ENCODE measurements at regions not wholly inside any gene's neighbourhood (a gene's known extent, or its start where the extent isn't known, plus 50 kb on each side); places are given as distances from the start of the nearest gene placed in this dataset.

GRCh38 chr5:26237489-26237888 lies 800.9 kb downstream of the CDH9 start:
- Histone ChIP-seq H3K79me2 (ENCODE audit: control insufficient read depth, insufficient read depth, low read length, unreplicated experiment) (no peaks in the 10 kb centered on the region), H3K27ac (ENCODE audit: low read depth, low read length) (no peak overlapping the region), H3K36me3 (ENCODE audit: insufficient read depth, low read length) (no peaks in the 10 kb centered on the region), H2AFZ (ENCODE audit: low read length, unreplicated experiment) (no peak overlapping the region), H3K4me3 (ENCODE audit: low read depth, low read length) (no peak overlapping the region), H3K27me3 (ENCODE audit: insufficient read depth, low read length) (no peaks in the 10 kb centered on the region), H3K4me1 (ENCODE audit: control insufficient read depth, insufficient read depth, low read length, unreplicated experiment) (no peaks in the 10 kb centered on the region)

GRCh38 chr5:26236936-26237335 lies 801.5 kb downstream of the CDH9 start:
- no peaks in the 10 kb centered on the region for H3K36me3 ChIP-seq (ENCODE audit: insufficient read depth, low read length)
- no peak overlapping the region for H3K27ac ChIP-seq (ENCODE audit: low read depth, low read length)
- no peak overlapping the region for H2AFZ ChIP-seq (ENCODE audit: low read length, unreplicated experiment)
- H3K27me3 ChIP-seq (ENCODE audit: insufficient read depth, low read length), result no peaks in the 10 kb centered on the region
- no peaks in the 10 kb centered on the region for H3K79me2 ChIP-seq (ENCODE audit: control insufficient read depth, insufficient read depth, low read length, unreplicated experiment)
- no peaks in the 10 kb centered on the region for H3K4me1 ChIP-seq (ENCODE audit: control insufficient read depth, insufficient read depth, low read length, unreplicated experiment)
- no peak overlapping the region for H3K4me3 ChIP-seq (ENCODE audit: low read depth, low read length)

GRCh38 chr5:26232706-26233105 lies 805.7 kb downstream of the CDH9 start:
- no peak overlapping the region for H3K4me3 ChIP-seq (ENCODE audit: low read depth, low read length)
- H2AFZ ChIP-seq (ENCODE audit: low read length, unreplicated experiment), result no peak overlapping the region
- no peak overlapping the region for H3K27ac ChIP-seq (ENCODE audit: low read depth, low read length)
- no peaks in the 10 kb centered on the region for H3K4me1 ChIP-seq (ENCODE audit: control insufficient read depth, insufficient read depth, low read length, unreplicated experiment)
- no peaks in the 10 kb centered on the region for H3K36me3 ChIP-seq (ENCODE audit: insufficient read depth, low read length)
- H3K27me3 ChIP-seq (ENCODE audit: insufficient read depth, low read length), result no peaks in the 10 kb centered on the region
- no peaks in the 10 kb centered on the region for H3K79me2 ChIP-seq (ENCODE audit: control insufficient read depth, insufficient read depth, low read length, unreplicated experiment)

GRCh38 chr5:26231316-26231715 lies 807.1 kb downstream of the CDH9 start:
- no peaks in the 10 kb centered on the region for H3K27me3 ChIP-seq (ENCODE audit: insufficient read depth, low read length)
- no peak overlapping the region for H2AFZ ChIP-seq (ENCODE audit: low read length, unreplicated experiment)
- H3K4me1 ChIP-seq (ENCODE audit: control insufficient read depth, insufficient read depth, low read length, unreplicated experiment), result no peaks in the 10 kb centered on the region
- no peak overlapping the region for H3K27ac ChIP-seq (ENCODE audit: low read depth, low read length)
- no peak overlapping the region for H3K4me3 ChIP-seq (ENCODE audit: low read depth, low read length)
- no peaks in the 10 kb centered on the region for H3K36me3 ChIP-seq (ENCODE audit: insufficient read depth, low read length)
- H3K79me2 ChIP-seq (ENCODE audit: control insufficient read depth, insufficient read depth, low read length, unreplicated experiment), result no peaks in the 10 kb centered on the region

- H3K4me1 ChIP-seq (ENCODE audit: control insufficient read depth, insufficient read depth, low read length, unreplicated experiment), result no peaks in the 10 kb centered on the region
- no peaks in the 10 kb centered on the region for H3K79me2 ChIP-seq (ENCODE audit: control insufficient read depth, insufficient read depth, low read length, unreplicated experiment)
- no peak overlapping the region for H3K27ac ChIP-seq (ENCODE audit: low read depth, low read length)
- H3K27me3 ChIP-seq (ENCODE audit: insufficient read depth, low read length), result no peaks in the 10 kb centered on the region
- no peak overlapping the region for H2AFZ ChIP-seq (ENCODE audit: low read length, unreplicated experiment)
- no peaks in the 10 kb centered on the region for H3K36me3 ChIP-seq (ENCODE audit: insufficient read depth, low read length)
- no peak overlapping the region for H3K4me3 ChIP-seq (ENCODE audit: low read depth, low read length)
These were observed 808.5 kb downstream of the CDH9 start for GRCh38 chr5:26229848-26230247.

- no peak overlapping the region for H3K27ac ChIP-seq (ENCODE audit: low read depth, low read length)
- no peaks in the 10 kb centered on the region for H3K79me2 ChIP-seq (ENCODE audit: control insufficient read depth, insufficient read depth, low read length, unreplicated experiment)
- no peak overlapping the region for H3K4me3 ChIP-seq (ENCODE audit: low read depth, low read length)
- H3K36me3 ChIP-seq (ENCODE audit: insufficient read depth, low read length), result no peaks in the 10 kb centered on the region
- H3K27me3 ChIP-seq (ENCODE audit: insufficient read depth, low read length), result no peaks in the 10 kb centered on the region
- H2AFZ ChIP-seq (ENCODE audit: low read length, unreplicated experiment), result no peak overlapping the region
- H3K4me1 ChIP-seq (ENCODE audit: control insufficient read depth, insufficient read depth, low read length, unreplicated experiment), result no peaks in the 10 kb centered on the region
These were observed 811.1 kb downstream of the CDH9 start for GRCh38 chr5:26227245-26227644.

GRCh38 chr5:26205121-26205520 lies 833.3 kb downstream of the CDH9 start:
- Histone ChIP-seq H3K79me2 (ENCODE audit: control insufficient read depth, insufficient read depth, low read length, unreplicated experiment) (no peaks in the 10 kb centered on the region), H2AFZ (ENCODE audit: low read length, unreplicated experiment) (no peak overlapping the region), H3K36me3 (ENCODE audit: insufficient read depth, low read length) (no peaks in the 10 kb centered on the region), H3K4me1 (ENCODE audit: control insufficient read depth, insufficient read depth, low read length, unreplicated experiment) (no peaks in the 10 kb centered on the region), H3K27ac (ENCODE audit: low read depth, low read length) (no peak overlapping the region), H3K4me3 (ENCODE audit: low read depth, low read length) (no peak overlapping the region), H3K27me3 (ENCODE audit: insufficient read depth, low read length) (no peaks in the 10 kb centered on the region)

GRCh38 chr5:26193626-26194025 lies 844.8 kb downstream of the CDH9 start:
- Histone ChIP-seq H3K4me1 (ENCODE audit: control insufficient read depth, insufficient read depth, low read length, unreplicated experiment) (no peaks in the 10 kb centered on the region), H2AFZ (ENCODE audit: low read length, unreplicated experiment) (no peak overlapping the region), H3K36me3 (ENCODE audit: insufficient read depth, low read length) (no peaks in the 10 kb centered on the region), H3K4me3 (ENCODE audit: low read depth, low read length) (no peak overlapping the region), H3K79me2 (ENCODE audit: control insufficient read depth, insufficient read depth, low read length, unreplicated experiment) (no peaks in the 10 kb centered on the region), H3K27me3 (ENCODE audit: insufficient read depth, low read length) (no peaks in the 10 kb centered on the region), H3K27ac (ENCODE audit: low read depth, low read length) (no peak overlapping the region)

- Histone ChIP-seq H3K27ac (ENCODE audit: low read depth, low read length) (no peak overlapping the region), H3K4me3 (ENCODE audit: low read depth, low read length) (no peak overlapping the region), H3K27me3 (ENCODE audit: insufficient read depth, low read length) (no peaks in the 10 kb centered on the region), H2AFZ (ENCODE audit: low read length, unreplicated experiment) (no peak overlapping the region), H3K36me3 (ENCODE audit: insufficient read depth, low read length) (no peaks in the 10 kb centered on the region), H3K79me2 (ENCODE audit: control insufficient read depth, insufficient read depth, low read length, unreplicated experiment) (no peaks in the 10 kb centered on the region), H3K4me1 (ENCODE audit: control insufficient read depth, insufficient read depth, low read length, unreplicated experiment) (no peaks in the 10 kb centered on the region)
These were observed 845.9 kb downstream of the CDH9 start for GRCh38 chr5:26192486-26192885.

- Histone ChIP-seq H3K4me3 (ENCODE audit: low read depth, low read length) (no peak overlapping the region), H2AFZ (ENCODE audit: low read length, unreplicated experiment) (no peak overlapping the region), H3K36me3 (ENCODE audit: insufficient read depth, low read length) (no peaks in the 10 kb centered on the region), H3K27ac (ENCODE audit: low read depth, low read length) (no peak overlapping the region), H3K79me2 (ENCODE audit: control insufficient read depth, insufficient read depth, low read length, unreplicated experiment) (no peaks in the 10 kb centered on the region), H3K4me1 (ENCODE audit: control insufficient read depth, insufficient read depth, low read length, unreplicated experiment) (no peaks in the 10 kb centered on the region), H3K27me3 (ENCODE audit: insufficient read depth, low read length) (no peaks in the 10 kb centered on the region)
These were observed 856.8 kb downstream of the CDH9 start for GRCh38 chr5:26181582-26181981.

GRCh38 chr5:26148569-26149107 lies 889.7 kb downstream of the CDH9 start:
- no peak overlapping the region for H3K4me3 ChIP-seq (ENCODE audit: low read depth, low read length)
- no peaks in the 10 kb centered on the region for H3K27me3 ChIP-seq (ENCODE audit: insufficient read depth, low read length)
- H3K27ac ChIP-seq (ENCODE audit: low read depth, low read length), result no peak overlapping the region
- H3K79me2 ChIP-seq (ENCODE audit: control insufficient read depth, insufficient read depth, low read length, unreplicated experiment), result no peaks in the 10 kb centered on the region
- no peaks in the 10 kb centered on the region for H3K4me1 ChIP-seq (ENCODE audit: control insufficient read depth, insufficient read depth, low read length, unreplicated experiment)
- no peak overlapping the region for H2AFZ ChIP-seq (ENCODE audit: low read length, unreplicated experiment)
- no peaks in the 10 kb centered on the region for H3K36me3 ChIP-seq (ENCODE audit: insufficient read depth, low read length)
